Upper lobe of left lung (tissue), 4 donors: ENCODE measurements at regions not wholly inside any gene's neighbourhood (a gene's known extent, or its start where the extent isn't known, plus 50 kb on each side); places are given as distances from the start of the nearest gene placed in this dataset.
"Not testable (repeated sequence)": the region's sequence is repeated elsewhere in the genome, so short reads cannot be mapped to it uniquely, and the experiment has no call there.

Experiments
- CTCF ChIP-seq, 6 experiments: fragments of 450-650 bp in 4 of 6; fragments of 200-600 bp in 2 of 6; sonication (generic) in 2 of 6; IDR thresholded peaks; one replicate each; pipeline ENCODE4 v1.5.1; 2016 to 2019; ENCODE audit warnings: antibody characterized with exemption in 6 of 6
- EP300 ChIP-seq, 4 donors: sonication (generic); formaldehyde crosslinking; IDR thresholded peaks; one replicate each; pipeline ENCODE4 v1.5.1; 2017; ENCODE audit warnings: antibody characterized with exemption in 4 of 4, control low read depth in 2 of 4
- POLR2A ChIP-seq, 4 donors: fragments of 450-650 bp; IDR thresholded peaks; one replicate each; pipeline ENCODE4 v1.5.1; 2016 to 2017; ENCODE audit warnings: antibody characterized with exemption in 4 of 4, mild to moderate bottlenecking in 2 of 4
- POLR2AphosphoS5 ChIP-seq, 2 donors: sonication (generic); formaldehyde crosslinking; IDR thresholded peaks; one replicate each; pipeline ENCODE4 v1.5.1; 2017; ENCODE audit warnings: antibody characterized with exemption in 2 of 2

DNA sequence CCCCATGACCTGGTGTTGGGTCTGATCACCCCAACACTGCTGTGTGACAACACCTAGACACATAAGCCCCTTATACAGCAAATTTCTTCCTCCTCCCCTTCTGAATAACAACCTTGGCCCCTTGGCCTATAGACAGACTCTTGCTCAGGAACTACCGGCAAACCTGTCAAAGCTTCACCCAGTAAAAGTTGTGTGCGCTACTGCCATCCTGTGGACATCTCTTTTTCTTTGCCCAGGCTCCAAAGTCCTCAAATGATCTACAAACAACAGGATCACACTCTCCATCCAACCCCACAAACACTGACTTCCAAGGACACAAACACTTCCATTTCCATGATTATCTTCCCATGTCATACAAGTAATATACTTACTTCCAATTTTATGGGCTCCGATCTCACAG lies 1265.8 kb downstream of the RPIA start:
- not testable (repeated sequence) for TF ChIP-seq POLR2AphosphoS5, POLR2A, CTCF, EP300 (IDR thresholded peaks at IDR 0.05)
